A673 (cell line): ENCODE measurements at regions not wholly inside any gene's neighbourhood (a gene's known extent, or its start where the extent isn't known, plus 50 kb on each side); places are given as distances from the start of the nearest gene placed in this dataset.

Experiments used
- BruUV-seq: library from RNA; stranded (reverse); fragments of 400-500 nt; replicated peaks from 2 replicates; lab custom pipeline; 2021; lab: Mats Ljungman, UMichigan
- CTCF ChIA-PET: fragments of 300-600 bp; sonication (Branson Sonifier 250); formaldehyde crosslinking; loops from one replicate; lab custom pipeline; 2022; ENCODE audit warnings: antibody characterized with exemption; lab: Charles Lee
- POLR2A ChIA-PET: fragments of 300-600 bp; sonication (Branson Sonifier 250); formaldehyde crosslinking; loops from one replicate; lab custom pipeline; 2022; ENCODE audit warnings: antibody characterized with exemption; ENCODE audit not compliant: low non-redundant PET; lab: Charles Lee
- DNase-seq: peaks from one replicate; pipeline ENCODE4 v3.0.0-alpha.2; 2015; ENCODE audit warnings: low spot score
- H3K27ac ChIP-seq: fragments of 200-600 bp; sonication (generic); 2 replicates; pipeline ENCODE4 v1.5.1; 2016; ENCODE audit warnings: mixed run types, low read depth, mild to moderate bottlenecking, mixed read lengths, antibody characterized with exemption, low read length; ENCODE audit not compliant: poor library complexity, severe bottlenecking
- H3K27me3 ChIP-seq: fragments of 200-600 bp; sonication (generic); replicated peaks from 2 replicates; pipeline ENCODE4 v1.6.1; 2017; ENCODE audit warnings: mixed run types, low read depth, mild to moderate bottlenecking, mixed read lengths, antibody characterized with exemption, low read length; ENCODE audit not compliant: insufficient read depth, poor library complexity
- H3K36me3 ChIP-seq: fragments of 200-600 bp; sonication (generic); 2 replicates; pipeline ENCODE4 v1.6.1; 2016; ENCODE audit warnings: mixed run types, mild to moderate bottlenecking, mixed read lengths, antibody characterized with exemption, low read length; ENCODE audit not compliant: insufficient read depth, poor library complexity, severe bottlenecking
- H3K4me1 ChIP-seq: fragments of 200-600 bp; sonication (generic); 2 replicates; pipeline ENCODE4 v1.6.1; 2017; ENCODE audit warnings: mixed run types, mild to moderate bottlenecking, mixed read lengths, antibody characterized with exemption, low read length; ENCODE audit not compliant: insufficient read depth, poor library complexity, severe bottlenecking
- H3K4me3 ChIP-seq: fragments of 200-600 bp; sonication (generic); 2 replicates; pipeline ENCODE4 v1.5.1; 2016; ENCODE audit warnings: low read depth, mixed run types, mild to moderate bottlenecking, mixed read lengths, low read length; ENCODE audit not compliant: poor library complexity, severe bottlenecking
- H3K9me3 ChIP-seq: fragments of 200-600 bp; sonication (generic); 2 replicates; pipeline ENCODE4 v1.6.1; 2016; ENCODE audit warnings: mixed run types, low read depth, mild to moderate bottlenecking, mixed read lengths, antibody characterized with exemption, low read length; ENCODE audit not compliant: poor library complexity, severe bottlenecking
- CTCF ChIP-seq: fragments of 300-800, 200-600 bp; sonication (generic); conservative IDR thresholded peaks from 2 replicates; pipeline ENCODE4 v1.5.1; 2017; ENCODE audit warnings: low read depth, mild to moderate bottlenecking, antibody characterized with exemption, low read length, moderate library complexity, mixed read lengths
- EZH2 ChIP-seq: fragments of 200-600 bp; sonication (generic); IDR thresholded peaks from 2 replicates; pipeline ENCODE4 v1.6.1; 2017; ENCODE audit warnings: borderline replicate concordance, low read depth, mild to moderate bottlenecking, mixed read lengths, antibody characterized with exemption, low read length; ENCODE audit not compliant: poor library complexity, severe bottlenecking
- intact Hi-C: fragments of 100-400 bp; cut with micrococcal nuclease; formaldehyde crosslinking; loops from one replicate; pipeline ENCODE4 v1.10.0; 2022; ENCODE audit not compliant: unreplicated experiment

GRCh38 chr21:15379776-15380175, 315.0 kb upstream of the NRIP1 start:
- DNase-seq, result peak; percentile 33
- no peak overlapping the region for H3K27ac ChIP-seq
- H3K27me3 ChIP-seq, result no peaks in the 10 kb centered on the region
- CTCF ChIA-PET, result no interaction called here
- no peaks in the 10 kb centered on the region for H3K9me3 ChIP-seq
- BruUV-seq, result no TSS peak
- H3K4me3 ChIP-seq, result no peak overlapping the region
- TF ChIP-seq EZH2, result no peak
- TF ChIP-seq CTCF, result no peak
- H3K4me1 ChIP-seq, result peaks cover 6% of the 10 kb centered on the region
- H3K36me3 ChIP-seq, result no peaks in the 10 kb centered on the region
- intact Hi-C loops, result no loop called here
- POLR2A ChIA-PET, result no interaction called here

- no peak overlapping the region for H3K27ac ChIP-seq
- peaks cover 6% of the 10 kb centered on the region for H3K4me1 ChIP-seq
- no peak overlapping the region for H3K4me3 ChIP-seq
- H3K9me3 ChIP-seq, result no peaks in the 10 kb centered on the region
- no peaks in the 10 kb centered on the region for H3K36me3 ChIP-seq
- no TSS peak for BruUV-seq
- H3K27me3 ChIP-seq, result no peaks in the 10 kb centered on the region
- TF ChIP-seq EZH2 (no peak), CTCF (no peak)
- DNase-seq, result no peak
- POLR2A ChIA-PET, result no interaction called here
- CTCF ChIA-PET, result no interaction called here
- intact Hi-C loops, result no loop called here
Observed at GRCh38 chr21:15383588-15383987, 318.8 kb upstream of the NRIP1 start.

- POLR2A ChIA-PET, result no interaction called here
Observed at GRCh38 chr21:15390049-15390448, 325.2 kb upstream of the NRIP1 start.

More at GRCh38 chr21:15390049-15390448, 325.2 kb upstream of the NRIP1 start:
- intact Hi-C loops, result no loop called here
- TF ChIP-seq CTCF (no peak), EZH2 (no peak)
- CTCF ChIA-PET, result no interaction called here
- Histone ChIP-seq H3K27me3 (no peaks in the 10 kb centered on the region), H3K27ac (no peak overlapping the region), H3K36me3 (no peaks in the 10 kb centered on the region), H3K4me1 (no peaks in the 10 kb centered on the region), H3K4me3 (no peak overlapping the region), H3K9me3 (no peaks in the 10 kb centered on the region)
- no TSS peak for BruUV-seq
- no peak for DNase-seq
